Neuronal stem cell (in vitro differentiated cells): ENCODE measurements at regions not wholly inside any gene's neighbourhood (a gene's known extent, or its start where the extent isn't known, plus 50 kb on each side); places are given as distances from the start of the nearest gene placed in this dataset.

Source experiments
- DNase-seq: peaks from one replicate; pipeline ENCODE4 v3.0.0-alpha.2; 2013; ENCODE audit warnings: low spot score
- H2AFZ ChIP-seq: one replicate; pipeline ENCODE4 v1.6.1; 2013; ENCODE audit warnings: mild to moderate bottlenecking, low read length, inconsistent platforms
- H2AK5ac ChIP-seq: 2 replicates; pipeline ENCODE4 v1.6.1; 2013; ENCODE audit warnings: low read depth, mild to moderate bottlenecking, inconsistent platforms, low read length, moderate library complexity, mixed read lengths
- H2BK120ac ChIP-seq: 2 replicates; pipeline ENCODE4 v1.6.1; 2013; ENCODE audit warnings: low read depth, mild to moderate bottlenecking, inconsistent platforms, low read length, moderate library complexity, mixed read lengths
- H2BK12ac ChIP-seq: one replicate; pipeline ENCODE4 v1.6.1; 2013; ENCODE audit warnings: low read length, inconsistent platforms
- H2BK15ac ChIP-seq: 2 replicates; pipeline ENCODE4 v1.6.1; 2013; ENCODE audit warnings: mild to moderate bottlenecking, low read length, inconsistent platforms, mixed read lengths
- H2BK5ac ChIP-seq: one replicate; pipeline ENCODE4 v1.6.1; 2013; ENCODE audit warnings: inconsistent platforms, mild to moderate bottlenecking, low read length, moderate library complexity
- H3K14ac ChIP-seq: one replicate; pipeline ENCODE4 v1.6.1; 2013; ENCODE audit warnings: low read length, inconsistent platforms
- H3K18ac ChIP-seq: 2 replicates; pipeline ENCODE4 v1.6.1; 2013; ENCODE audit warnings: low read length, inconsistent platforms
- H3K23ac ChIP-seq: 2 replicates; pipeline ENCODE4 v1.6.1; 2013; ENCODE audit warnings: low read depth, mild to moderate bottlenecking, mixed read lengths, low read length, inconsistent platforms; ENCODE audit not compliant: poor library complexity
- H3K27ac ChIP-seq: replicated peaks from 3 replicates; pipeline ENCODE4 v1.5.1; 2013; ENCODE audit warnings: low read length, inconsistent platforms
- H3K27me3 ChIP-seq, 3 experiments: 2 replicates each; pipeline ENCODE4 v1.6.1; 2013; ENCODE audit warnings: low read length in 3 of 3, mild to moderate bottlenecking in 2 of 3, inconsistent platforms in 1 of 3, low read depth in 1 of 3, mixed read lengths in 1 of 3, moderate library complexity in 1 of 3; ENCODE audit not compliant: control insufficient read depth in 3 of 3, insufficient read depth in 3 of 3
- H3K36me3 ChIP-seq, 2 donors: replicated peaks in 1 of 2; 2 replicates each; pipeline ENCODE4 v1.6.1; 2013; ENCODE audit warnings: low read length in 2 of 2; ENCODE audit not compliant: control insufficient read depth in 2 of 2, insufficient read depth in 2 of 2
- H3K4ac ChIP-seq: 2 replicates; pipeline ENCODE4 v1.6.1; 2013; ENCODE audit warnings: inconsistent platforms, mild to moderate bottlenecking, low read length, moderate library complexity
- H3K4me1 ChIP-seq, 2 donors: 1 replicate in 1 of 2; 2 replicates in 1 of 2; pipeline ENCODE4 v1.6.1; 2013; ENCODE audit warnings: low read length in 2 of 2, low read depth in 1 of 2; ENCODE audit not compliant: control insufficient read depth in 2 of 2, insufficient read depth in 1 of 2
- H3K4me2 ChIP-seq: one replicate; pipeline ENCODE4 v1.6.1; 2013; ENCODE audit warnings: mild to moderate bottlenecking, low read length, inconsistent platforms; ENCODE audit not compliant: insufficient read depth, poor library complexity, severe bottlenecking
- H3K4me3 ChIP-seq, 2 donors: 2 replicates each; pipeline ENCODE4 v1.5.1; 2013; ENCODE audit warnings: low read length in 2 of 2, mild to moderate bottlenecking in 2 of 2, inconsistent platforms in 1 of 2, moderate library complexity in 1 of 2
- H3K79me1 ChIP-seq: one replicate; pipeline ENCODE4 v1.6.1; 2013; ENCODE audit warnings: low read depth, mild to moderate bottlenecking, inconsistent platforms, low read length, moderate library complexity
- H3K9ac ChIP-seq: one replicate; pipeline ENCODE4 v1.6.1; 2013; ENCODE audit warnings: mild to moderate bottlenecking, low read depth, low read length, inconsistent platforms; ENCODE audit not compliant: poor library complexity
- H3K9me3 ChIP-seq, 2 donors: replicated peaks in 1 of 2; 2 replicates each; pipeline versions ENCODE3 to v1.6.1; 2013; ENCODE audit warnings: low read length in 2 of 2, mild to moderate bottlenecking in 2 of 2, inconsistent platforms in 1 of 2, low read depth in 1 of 2, mixed read lengths in 1 of 2, moderate library complexity in 1 of 2; ENCODE audit not compliant: control insufficient read depth in 2 of 2, insufficient read depth in 1 of 2
- H4K8ac ChIP-seq: one replicate; pipeline ENCODE4 v1.6.1; 2013; ENCODE audit warnings: low read depth, mild to moderate bottlenecking, inconsistent platforms, low read length, moderate library complexity
- H4K91ac ChIP-seq: one replicate; pipeline ENCODE4 v1.6.1; 2013; ENCODE audit warnings: low read length, low read depth, mild to moderate bottlenecking, inconsistent platforms; ENCODE audit not compliant: poor library complexity
- WGBS, 2 donors: extraction: QIAGEN DNeasy Blood & Tissue Kit; methylation state at CpG; one replicate each; pipeline ENCODE4 v1.1.7; 2013; ENCODE audit warnings: missing lambda C conversion rate in 2 of 2, mixed read lengths in 1 of 2; ENCODE audit not compliant: insufficient read length in 2 of 2, insufficient replicate concordance in 1 of 2; ENCODE audit errors: extremely low coverage in 2 of 2; 5-methylcytosine and 5-hydroxymethylcytosine counted together

DNA sequence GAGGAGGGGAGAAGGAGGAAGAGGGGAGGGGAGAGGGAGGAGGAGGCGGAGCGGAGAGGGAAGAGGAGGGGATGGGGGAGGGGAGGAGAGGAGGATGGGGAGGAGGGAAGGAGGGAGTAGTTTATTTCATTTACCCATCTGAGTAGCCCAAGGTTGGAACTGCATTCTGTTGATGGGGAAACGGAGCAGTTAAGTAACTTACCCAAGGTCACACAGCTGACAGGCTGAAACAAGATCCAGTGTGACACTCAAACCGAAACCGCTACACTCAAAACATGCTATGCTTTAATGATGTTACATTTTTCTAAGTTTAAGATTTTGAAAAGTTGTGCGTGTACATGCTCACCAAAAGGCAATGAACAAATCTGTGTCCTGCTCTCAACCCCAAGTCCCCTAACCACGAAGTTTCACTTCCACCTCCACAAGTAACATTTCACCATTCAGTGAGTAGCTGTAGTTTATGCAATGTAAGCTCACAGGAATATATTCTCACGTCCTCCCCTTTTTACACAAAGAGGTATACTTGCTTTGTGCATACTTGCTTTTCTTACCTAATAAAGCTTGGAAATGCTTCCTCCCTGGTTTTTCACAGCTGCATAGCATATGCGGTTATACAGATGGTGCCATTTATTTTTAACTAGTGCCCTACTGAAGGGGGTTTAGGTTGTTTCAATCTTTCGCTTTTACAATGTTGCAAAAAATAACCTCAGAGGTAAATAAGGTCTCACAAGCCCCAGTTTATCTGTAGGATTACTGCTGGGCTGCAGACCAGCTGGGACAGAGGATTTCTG lies 275.3 kb downstream of the PARN start:
- H3K4me3 ChIP-seq, result no peak overlapping the region
- H2AK5ac ChIP-seq, result no peak overlapping the region
- H3K4me1 ChIP-seq, result no peaks in the 10 kb centered on the region
- DNase-seq, result no peak
- no peak overlapping the region for H3K27ac ChIP-seq
- no peak overlapping the region for H3K23ac ChIP-seq
- WGBS, 2 donors, result 100% methylated on average over 2 of the region's 10 CpGs; no CpG with 5 or more reads in 1 of the 2 donors
- H2BK120ac ChIP-seq, result no peak overlapping the region
- no peak overlapping the region for H3K18ac ChIP-seq
- no peak overlapping the region for H4K91ac ChIP-seq
- H2BK15ac ChIP-seq, result no peak overlapping the region
- H3K36me3 ChIP-seq, result no peaks in the 10 kb centered on the region
- H3K79me1 ChIP-seq, result no peaks in the 10 kb centered on the region
- H3K14ac ChIP-seq, result no peak overlapping the region
- H3K27me3 ChIP-seq, result peaks cover 0 to 17% (median 0%) of the 10 kb centered on the region in 3 experiments
- no peak overlapping the region for H2BK12ac ChIP-seq
- no peak overlapping the region for H3K9ac ChIP-seq
- H3K4ac ChIP-seq, result no peak overlapping the region
- H2BK5ac ChIP-seq, result no peak overlapping the region
- no peak overlapping the region for H3K4me2 ChIP-seq
- H3K9me3 ChIP-seq, result no peaks in the 10 kb centered on the region
- H2AFZ ChIP-seq, result no peak overlapping the region
- no peak overlapping the region for H4K8ac ChIP-seq

DNA sequence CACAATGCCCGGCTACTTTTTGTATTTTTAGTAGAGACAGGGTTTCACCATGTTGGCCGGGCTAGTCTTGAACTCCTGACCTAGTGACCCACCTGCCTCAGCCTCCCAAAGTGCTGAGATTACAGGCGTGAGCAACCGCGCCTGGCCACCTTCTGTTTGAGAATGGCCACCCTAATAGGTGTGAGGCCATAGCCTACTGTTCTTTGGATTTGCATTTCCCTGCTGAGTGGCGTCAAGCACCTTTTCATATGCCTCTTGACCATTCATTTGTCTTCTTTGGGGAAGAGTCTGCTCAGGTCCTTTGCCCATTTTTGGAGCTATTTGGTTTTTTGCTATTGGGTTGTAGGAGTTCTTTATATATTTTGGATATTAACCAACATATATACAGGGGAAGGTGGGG lies 276.7 kb downstream of the PARN start:
- Histone ChIP-seq H3K9me3 (no peaks in the 10 kb centered on the region), H3K4me1 (no peaks in the 10 kb centered on the region), H3K14ac (no peak overlapping the region), H3K27me3 (peaks cover 0 to 12% (median 0%) of the 10 kb centered on the region in 3 experiments), H3K4me3 (no peak overlapping the region), H2BK5ac (no peak overlapping the region), H3K23ac (no peak overlapping the region), H2BK15ac (no peak overlapping the region), H2AK5ac (no peak overlapping the region), H3K4ac (no peak overlapping the region), H4K8ac (no peak overlapping the region), H2BK12ac (no peak overlapping the region), H3K79me1 (no peaks in the 10 kb centered on the region), H3K18ac (no peak overlapping the region), H4K91ac (no peak overlapping the region), H2BK120ac (no peak overlapping the region), H3K4me2 (no peak overlapping the region), H2AFZ (no peak overlapping the region), H3K36me3 (no peaks in the 10 kb centered on the region), H3K27ac (no peak overlapping the region), H3K9ac (no peak overlapping the region)
- DNase-seq, result no peak
- WGBS, 2 donors, result no CpG with 5 or more reads among the region's 6 CpGs

DNA sequence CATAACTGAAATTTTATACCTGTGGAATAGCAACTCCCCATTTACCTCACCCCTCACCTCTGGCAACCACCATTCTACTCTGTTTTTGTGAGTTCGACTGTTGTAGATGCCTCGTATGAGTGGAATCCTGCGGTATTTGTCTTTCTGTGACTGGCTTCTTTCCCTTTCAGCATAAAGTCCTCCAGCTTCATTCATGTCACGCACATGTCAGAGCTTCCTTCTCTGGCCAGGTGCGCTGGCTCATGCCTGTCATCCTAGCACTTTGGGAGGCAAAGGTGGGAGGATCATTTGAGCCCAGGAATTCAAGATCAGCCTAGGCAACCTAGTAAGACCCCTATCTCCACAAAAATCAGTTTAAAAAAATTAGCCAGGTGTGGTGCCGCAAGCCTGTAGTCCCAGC lies 278.4 kb downstream of the PARN start:
- H2BK120ac ChIP-seq, result no peak overlapping the region
- no peaks in the 10 kb centered on the region for H3K4me1 ChIP-seq
- no peak overlapping the region for H3K4me2 ChIP-seq
- no peaks in the 10 kb centered on the region for H3K79me1 ChIP-seq
- no peak overlapping the region for H4K91ac ChIP-seq
- no peak overlapping the region for H3K23ac ChIP-seq
- no peaks in the 10 kb centered on the region for H3K9me3 ChIP-seq
- no peak overlapping the region for H3K4ac ChIP-seq
- no peak overlapping the region for H2BK12ac ChIP-seq
- no peak overlapping the region for H3K18ac ChIP-seq
- peaks cover 0 to 3% (median 0%) of the 10 kb centered on the region in 3 experiments for H3K27me3 ChIP-seq
- no peak overlapping the region for H2BK15ac ChIP-seq
- H3K14ac ChIP-seq, result no peak overlapping the region
- H3K4me3 ChIP-seq, result no peak overlapping the region
- no CpG with 5 or more reads among the region's 6 CpGs for WGBS, 2 donors
- no peak overlapping the region for H2BK5ac ChIP-seq
- no peak overlapping the region for H2AK5ac ChIP-seq
- no peak overlapping the region for H3K27ac ChIP-seq
- no peaks in the 10 kb centered on the region for H3K36me3 ChIP-seq
- DNase-seq, result no peak
- H4K8ac ChIP-seq, result no peak overlapping the region
- no peak overlapping the region for H3K9ac ChIP-seq
- H2AFZ ChIP-seq, result no peak overlapping the region

DNA sequence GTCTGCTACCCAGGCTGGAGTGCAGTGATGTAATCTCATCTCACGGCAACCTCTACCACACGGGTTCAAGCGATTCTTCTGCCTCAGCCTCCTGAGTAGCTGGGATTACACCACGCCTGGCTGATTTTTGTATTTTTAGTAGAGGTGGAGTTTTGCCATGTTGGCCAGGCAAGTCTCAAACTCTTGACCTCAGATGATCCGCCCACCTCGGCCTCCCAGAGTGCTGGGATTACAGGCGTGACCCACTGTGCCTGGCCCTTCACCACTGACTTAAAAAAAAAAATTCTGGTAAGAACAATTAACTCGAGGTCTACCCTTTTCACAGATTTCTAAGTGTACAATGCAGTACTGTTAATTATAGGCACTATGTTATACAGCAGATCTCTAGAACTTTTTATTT lies 279.4 kb downstream of the PARN start:
- Histone ChIP-seq H3K4me1 (no peaks in the 10 kb centered on the region), H3K9ac (no peak overlapping the region), H3K4ac (no peak overlapping the region), H3K4me2 (no peak overlapping the region), H3K14ac (no peak overlapping the region), H3K36me3 (no peaks in the 10 kb centered on the region), H3K27me3 (no peaks in the 10 kb centered on the region), H2BK5ac (no peak overlapping the region), H4K91ac (no peak overlapping the region), H2AK5ac (no peak overlapping the region), H2AFZ (no peak overlapping the region), H3K9me3 (no peaks in the 10 kb centered on the region), H2BK15ac (no peak overlapping the region), H3K23ac (no peak overlapping the region), H3K18ac (no peak overlapping the region), H3K79me1 (no peaks in the 10 kb centered on the region), H3K27ac (no peak overlapping the region), H3K4me3 (no peak overlapping the region), H4K8ac (no peak overlapping the region), H2BK120ac (no peak overlapping the region), H2BK12ac (no peak overlapping the region)
- DNase-seq, result no peak
- no CpG with 5 or more reads among the region's 8 CpGs for WGBS, 2 donors
